Naive thymus-derived CD4-positive, alpha-beta T cell (primary cell): ENCODE measurements at regions not wholly inside any gene's neighbourhood (a gene's known extent, or its start where the extent isn't known, plus 50 kb on each side); places are given as distances from the start of the nearest gene placed in this dataset.
"Not testable (repeated sequence)": the region's sequence is repeated elsewhere in the genome, so short reads cannot be mapped to it uniquely, and the experiment has no call there.

Experiments used
- ATAC-seq: fragments of 150-1000 bp; cut with Tn5 transposase; 2 replicates; pipeline ENCODE4 v1.10.0; 2021; ENCODE audit warnings: mild to moderate bottlenecking, moderate library complexity
- CTCF ChIA-PET: fragments of 350-600 bp; sonication (Branson Sonifier 250); formaldehyde crosslinking; loops from one replicate; lab custom pipeline; 2021; ENCODE audit warnings: antibody characterized with exemption; lab: Charles Lee
- POLR2A ChIA-PET: fragments of 350-600 bp; sonication (Branson Sonifier 250); formaldehyde crosslinking; loops from one replicate; lab custom pipeline; 2021; ENCODE audit warnings: antibody characterized with exemption, inconsistent platforms; lab: Charles Lee
- DNase-seq, 9 donors: peaks; one replicate each; pipeline versions ENCODE4 v3.0.0 to v3.0.0-alpha.2; 2020 to 2022; ENCODE audit warnings: mixed read lengths in 1 of 9
- H3K27ac ChIP-seq: one replicate; pipeline ENCODE4 v1.7.0; 2013; ENCODE audit warnings: mild to moderate bottlenecking, low read depth, low read length, moderate library complexity
- H3K27me3 ChIP-seq, 2 donors: one replicate each; pipeline ENCODE4 v1.7.0; 2013; ENCODE audit warnings: low read length in 2 of 2, mild to moderate bottlenecking in 2 of 2, moderate library complexity in 2 of 2; ENCODE audit not compliant: control insufficient read depth in 2 of 2, insufficient read depth in 2 of 2
- H3K36me3 ChIP-seq, 3 experiments: 1 replicate in 2 of 3; 2 replicates in 1 of 3; pipeline ENCODE4 v1.7.0; 2013; ENCODE audit warnings: low read length in 3 of 3, mild to moderate bottlenecking in 3 of 3, moderate library complexity in 1 of 3; ENCODE audit not compliant: insufficient read depth in 3 of 3, control insufficient read depth in 2 of 3
- H3K4me1 ChIP-seq, 2 donors: one replicate each; pipeline ENCODE4 v1.7.0; 2013; ENCODE audit warnings: low read length in 2 of 2, mild to moderate bottlenecking in 2 of 2, moderate library complexity in 1 of 2; ENCODE audit not compliant: control insufficient read depth in 2 of 2, insufficient read depth in 2 of 2
- H3K4me3 ChIP-seq: 2 replicates; pipeline ENCODE4 v1.7.0; 2013; ENCODE audit warnings: mild to moderate bottlenecking, low read length
- H3K9me3 ChIP-seq, 3 experiments: 1 replicate in 2 of 3; 2 replicates in 1 of 3; pipeline ENCODE4 v1.7.0; 2013; ENCODE audit warnings: low read length in 3 of 3; ENCODE audit not compliant: control insufficient read depth in 2 of 3
- H3K27ac Mint-ChIP-seq, 9 donors: one replicate each; pipeline ENCODE4 v1.8.0; 2020 to 2022; ENCODE audit warnings: mixed read lengths in 9 of 9, mild to moderate bottlenecking in 8 of 9, moderate library complexity in 5 of 9, inconsistent platforms in 2 of 9
- H3K27me3 Mint-ChIP-seq, 5 donors: one replicate each; pipeline ENCODE4 v1.8.0; 2021 to 2022; ENCODE audit warnings: mixed read lengths in 5 of 5, mild to moderate bottlenecking in 1 of 5
- H3K36me3 Mint-ChIP-seq, 5 donors: one replicate each; pipeline ENCODE4 v1.8.0; 2020 to 2022; ENCODE audit warnings: mixed read lengths in 5 of 5, mild to moderate bottlenecking in 3 of 5, inconsistent platforms in 1 of 5
- H3K4me1 Mint-ChIP-seq, 7 donors: one replicate each; pipeline ENCODE4 v1.8.0; 2020 to 2022; ENCODE audit warnings: mixed read lengths in 7 of 7, mild to moderate bottlenecking in 3 of 7, inconsistent platforms in 1 of 7
- H3K4me3 Mint-ChIP-seq, 10 donors: one replicate each; pipeline ENCODE4 v1.8.0; 2020 to 2022; ENCODE audit warnings: mild to moderate bottlenecking in 10 of 10, mixed read lengths in 10 of 10, moderate library complexity in 6 of 10, inconsistent platforms in 2 of 10
- H3K9me3 Mint-ChIP-seq, 11 donors: one replicate each; pipeline ENCODE4 v1.8.0; 2020 to 2022; ENCODE audit warnings: mixed read lengths in 11 of 11, mild to moderate bottlenecking in 4 of 11, inconsistent platforms in 1 of 11, moderate library complexity in 1 of 11
- intact Hi-C, 2 donors: fragments of 100-400 bp; cut with micrococcal nuclease; formaldehyde crosslinking; loops; one replicate each; pipeline ENCODE4 v1.15.1; 2023

GRCh38 chr1:187848321-187848720, 1019.6 kb downstream of the PLA2G4A start:
- Histone ChIP-seq H3K36me3 (no peaks in the 10 kb centered on the region), H3K27ac (no peak overlapping the region), H3K27me3 (no peaks in the 10 kb centered on the region), H3K9me3 (no peaks in the 10 kb centered on the region), H3K4me3 (no peak overlapping the region), H3K4me1 (no peaks in the 10 kb centered on the region)
- Mint-ChIP-seq H3K36me3 (no peaks in the 10 kb centered on the region), H3K27me3 (no peaks in the 10 kb centered on the region), H3K4me3 (no peak overlapping the region), H3K27ac (no peak overlapping the region), H3K9me3 (peaks cover 0 to 16% (median 5%) of the 10 kb centered on the region in 11 donors), H3K4me1 (no peaks in the 10 kb centered on the region)
- ChIA-PET POLR2A (no interaction called here), CTCF (no interaction called here)
- ATAC-seq, result no peak
- no peak for DNase-seq
- intact Hi-C loops, result no loop called here

GRCh38 chr1:187850146-187850545, 1021.4 kb downstream of the PLA2G4A start:
- CTCF ChIA-PET, H3K27ac ChIP-seq, H3K4me3 ChIP-seq, H3K4me1 ChIP-seq, H3K36me3 ChIP-seq, H3K9me3 ChIP-seq, H3K4me3 Mint-ChIP-seq, H3K27ac Mint-ChIP-seq, H3K27me3 Mint-ChIP-seq, H3K36me3 Mint-ChIP-seq, intact Hi-C loops, ATAC-seq, DNase-seq, H3K4me1 Mint-ChIP-seq, POLR2A ChIA-PET, H3K27me3 ChIP-seq: not testable (repeated sequence)
- H3K9me3 Mint-ChIP-seq, result peaks cover 0 to 19% (median 5%) of the 10 kb centered on the region in 11 donors

- no peaks in the 10 kb centered on the region for H3K4me1 Mint-ChIP-seq
- ATAC-seq, result no peak
- Histone ChIP-seq H3K27me3 (no peaks in the 10 kb centered on the region), H3K9me3 (no peaks in the 10 kb centered on the region), H3K36me3 (no peaks in the 10 kb centered on the region), H3K4me3 (no peak overlapping the region), H3K27ac (no peak overlapping the region), H3K4me1 (no peaks in the 10 kb centered on the region)
- H3K27me3 Mint-ChIP-seq, result no peaks in the 10 kb centered on the region
- DNase-seq, result no peak
- H3K36me3 Mint-ChIP-seq, result no peaks in the 10 kb centered on the region
- H3K4me3 Mint-ChIP-seq, result no peak overlapping the region
- intact Hi-C loops, result no loop called here
- no peak overlapping the region for H3K27ac Mint-ChIP-seq
- ChIA-PET CTCF (no interaction called here), POLR2A (no interaction called here)
- peaks cover 0 to 23% (median 8%) of the 10 kb centered on the region in 11 donors for H3K9me3 Mint-ChIP-seq
These were observed 1024.8 kb downstream of the PLA2G4A start for GRCh38 chr1:187853505-187853904.

GRCh38 chr1:187854457-187854856, 1025.7 kb downstream of the PLA2G4A start:
- H3K27ac Mint-ChIP-seq, result no peak overlapping the region
- ChIA-PET CTCF (no interaction called here), POLR2A (no interaction called here)
- H3K27ac ChIP-seq, result no peak overlapping the region
- no peaks in the 10 kb centered on the region for H3K27me3 Mint-ChIP-seq
- H3K4me3 ChIP-seq, result no peak overlapping the region
- no peak for ATAC-seq
- DNase-seq, result no peak
- H3K36me3 Mint-ChIP-seq, result no peaks in the 10 kb centered on the region
- H3K4me1 Mint-ChIP-seq, result no peaks in the 10 kb centered on the region
- intact Hi-C loops, result no loop called here
- H3K9me3 Mint-ChIP-seq, result peaks cover 0 to 28% (median 10%) of the 10 kb centered on the region in 11 donors
- H3K9me3 ChIP-seq, result no peaks in the 10 kb centered on the region
- H3K36me3 ChIP-seq, result no peaks in the 10 kb centered on the region
- H3K27me3 ChIP-seq, result no peaks in the 10 kb centered on the region
- no peaks in the 10 kb centered on the region for H3K4me1 ChIP-seq
- no peak overlapping the region for H3K4me3 Mint-ChIP-seq

DNA sequence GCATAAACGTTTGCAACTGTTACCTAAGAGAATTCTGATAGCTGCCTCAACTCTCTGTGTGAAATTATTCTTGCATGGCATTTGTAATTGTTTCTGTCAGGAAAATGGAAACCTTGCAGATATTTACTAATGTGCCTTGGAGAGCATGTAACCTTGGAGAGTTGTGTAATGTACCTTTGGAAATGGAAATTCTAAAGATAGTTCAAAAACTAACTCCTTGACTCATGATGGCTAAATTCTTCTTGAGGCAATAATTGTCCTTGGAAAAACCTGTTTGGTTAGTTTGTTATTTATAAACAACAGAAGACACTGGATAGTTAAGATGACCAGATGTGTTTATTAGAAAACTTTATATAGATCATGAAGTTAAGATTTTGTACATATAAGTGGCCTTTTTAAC, 1033.8 kb downstream of the PLA2G4A start:
- Histone ChIP-seq H3K36me3 (no peaks in the 10 kb centered on the region), H3K27me3 (no peaks in the 10 kb centered on the region), H3K4me1 (no peaks in the 10 kb centered on the region), H3K9me3 (peaks cover 0 to 2% (median 0%) of the 10 kb centered on the region in 3 experiments), H3K4me3 (no peak overlapping the region), H3K27ac (no peak overlapping the region)
- ChIA-PET CTCF (no interaction called here), POLR2A (no interaction called here)
- Mint-ChIP-seq H3K27ac (no peak overlapping the region), H3K27me3 (no peaks in the 10 kb centered on the region), H3K4me3 (no peak overlapping the region), H3K9me3 (peaks cover 0 to 17% (median 4%) of the 10 kb centered on the region in 11 donors), H3K4me1 (no peaks in the 10 kb centered on the region), H3K36me3 (no peaks in the 10 kb centered on the region)
- ATAC-seq, result no peak
- DNase-seq, result no peak
- intact Hi-C loops, result loop anchor here in 1 of 2 donors (10.0 kb wide), 1 partner anchor 808 kb away; no protein-coding TSS in a partner anchor

DNA sequence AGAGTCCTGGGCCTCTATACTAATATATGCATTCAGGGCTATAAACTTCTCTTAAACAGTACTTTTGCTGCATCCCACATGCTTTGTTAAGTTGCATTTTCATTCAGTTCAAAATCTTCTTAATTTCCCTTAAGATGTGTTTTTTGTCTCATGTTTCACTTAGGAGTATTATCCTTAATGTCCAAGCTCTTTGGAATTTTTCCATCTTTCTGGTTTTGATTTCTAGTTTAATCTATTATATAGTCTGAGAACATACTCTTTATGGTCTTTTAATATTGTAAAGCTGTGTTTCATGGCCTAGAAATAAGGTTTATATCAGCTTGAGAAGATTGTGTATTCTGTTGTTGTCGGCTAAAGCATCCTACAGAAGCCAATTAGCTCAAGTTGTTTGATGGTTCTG, 1041.8 kb downstream of the PLA2G4A start:
- peaks cover 0 to 34% (median 2%) of the 10 kb centered on the region in 11 donors for H3K9me3 Mint-ChIP-seq
- no peak overlapping the region for H3K4me3 Mint-ChIP-seq
- H3K27ac ChIP-seq, result no peak overlapping the region
- DNase-seq (no peak), ATAC-seq (no peak)
- POLR2A ChIA-PET, result no interaction called here
- CTCF ChIA-PET, result no interaction called here
- H3K27me3 ChIP-seq, result no peaks in the 10 kb centered on the region
- intact Hi-C loops, result no loop called here
- no peak overlapping the region for H3K4me3 ChIP-seq
- H3K27me3 Mint-ChIP-seq, result no peaks in the 10 kb centered on the region
- H3K36me3 ChIP-seq, result no peaks in the 10 kb centered on the region
- no peak overlapping the region for H3K27ac Mint-ChIP-seq
- H3K4me1 ChIP-seq, result no peaks in the 10 kb centered on the region
- H3K9me3 ChIP-seq, result peaks cover 0 to 2% (median 0%) of the 10 kb centered on the region in 3 experiments
- no peaks in the 10 kb centered on the region for H3K36me3 Mint-ChIP-seq
- H3K4me1 Mint-ChIP-seq, result no peaks in the 10 kb centered on the region

- CTCF ChIA-PET, result no interaction called here
- H3K36me3 Mint-ChIP-seq, result no peaks in the 10 kb centered on the region
- H3K4me3 ChIP-seq, result no peak overlapping the region
- no peaks in the 10 kb centered on the region for H3K27me3 Mint-ChIP-seq
- no peaks in the 10 kb centered on the region for H3K4me1 ChIP-seq
- H3K27ac Mint-ChIP-seq, result no peak overlapping the region
- H3K4me1 Mint-ChIP-seq, result no peaks in the 10 kb centered on the region
- ATAC-seq, result no peak
- no peaks in the 10 kb centered on the region for H3K27me3 ChIP-seq
- H3K9me3 ChIP-seq, result no peaks in the 10 kb centered on the region
- intact Hi-C loops, result no loop called here
- no peak for DNase-seq
- H3K36me3 ChIP-seq, result no peaks in the 10 kb centered on the region
- POLR2A ChIA-PET, result no interaction called here
- peaks cover 0 to 35% (median 2%) of the 10 kb centered on the region in 11 donors for H3K9me3 Mint-ChIP-seq
- no peak overlapping the region for H3K4me3 Mint-ChIP-seq
- H3K27ac ChIP-seq, result no peak overlapping the region
These were observed 1042.6 kb downstream of the PLA2G4A start for GRCh38 chr1:187871177-187871845.
